Adrenal gland (tissue), 9 donors: ENCODE measurements at regions not wholly inside any gene's neighbourhood (a gene's known extent, or its start where the extent isn't known, plus 50 kb on each side); places are given as distances from the start of the nearest gene placed in this dataset.

Experiments
- DNase-seq, 7 donors: peaks; one replicate each; pipeline ENCODE4 v3.0.0-alpha.2; 2019 to 2020
- H3K27ac ChIP-seq, 5 donors: fragments of 200-600 bp; sonication (generic) in 4 of 5; 1 replicate in 3 of 5; 2 replicates in 2 of 5; pipeline versions ENCODE4 v1.5.1 to v1.8.0; 2016 to 2020; ENCODE audit warnings: mild to moderate bottlenecking in 1 of 5
- H3K27me3 ChIP-seq: fragments of 200-600 bp; 2 replicates; pipeline ENCODE4 v1.8.0; 2021
- H3K36me3 ChIP-seq, 2 donors: fragments of 200-600 bp; replicated peaks in 1 of 2; 1 replicate in 1 of 2; 2 replicates in 1 of 2; pipeline versions ENCODE4 v1.5.1 to v1.8.0; 2018 to 2022
- H3K4me1 ChIP-seq, 2 donors: fragments of 200-600 bp; replicated peaks in 1 of 2; 1 replicate in 1 of 2; 2 replicates in 1 of 2; pipeline versions ENCODE4 v1.5.1 to v1.8.0; 2018 to 2021
- H3K4me3 ChIP-seq, 4 donors: fragments of 200-600 bp; sonication (generic) in 3 of 4; one replicate each; pipeline ENCODE4 v1.5.1; 2016 to 2018
- H3K9me3 ChIP-seq, 3 donors: fragments of 200-600 bp; sonication (generic) in 1 of 3; replicated peaks in 1 of 3; 1 replicate in 2 of 3; 2 replicates in 1 of 3; pipeline versions ENCODE4 v1.5.1 to v1.8.0; 2016 to 2021
- CTCF ChIP-seq, 6 experiments: fragments of 450-650 bp in 4 of 6; fragments of 200-600 bp in 2 of 6; sonication (generic) in 1 of 6; IDR thresholded peaks; 1 replicate in 5 of 6; 2 replicates in 1 of 6; pipeline versions ENCODE4 v1.5.1 to v1.8.0; 2016 to 2021; ENCODE audit warnings: antibody characterized with exemption in 6 of 6, mild to moderate bottlenecking in 2 of 6, moderate library complexity in 1 of 6
- POLR2A ChIP-seq, 2 donors: fragments of 450-650 bp; IDR thresholded peaks; one replicate each; pipeline ENCODE4 v1.6.1; 2017; ENCODE audit warnings: antibody characterized with exemption in 2 of 2, mild to moderate bottlenecking in 2 of 2, moderate library complexity in 1 of 2
- WGBS, 4 donors: extraction: QIAGEN DNeasy Blood & Tissue Kit in 2 of 4; methylation state at CpG; one replicate each; pipeline versions ENCODE4 v1.1.5 to v1.1.7; 2013 to 2017; 5-methylcytosine and 5-hydroxymethylcytosine counted together
- intact Hi-C, 2 donors: fragments of 100-400 bp; cut with DNase I; formaldehyde crosslinking; loops; one replicate each; pipeline versions ENCODE4 v1.14.1 to v1.15.0; 2022 to 2023
- donor health status: healthy with polysubstance abuse.
- donor health status: Bipolar disorder and iron deficiency.
- donor health status: DM: yes; HTN: yes; CAD: no.
- donor health status: DM: no; HTN: no; CAD: no.
- donor health status: DM: no; HTN: no; CAD: no.

GRCh38 chr6:148222376-148222775, 120.3 kb upstream of the SASH1 start:
- 77 to 87% (median 83%) methylated on average over 3 of the region's 3 CpGs for WGBS, 4 donors

GRCh38 chr6:148222846-148223245, 119.8 kb upstream of the SASH1 start:
- Histone ChIP-seq H3K4me3 (no peak overlapping the region), H3K9me3 (peaks cover 0 to 5% (median 0%) of the 10 kb centered on the region in 3 donors), H3K4me1 (no peaks in the 10 kb centered on the region), H3K27me3 (no peaks in the 10 kb centered on the region), H3K36me3 (no peaks in the 10 kb centered on the region), H3K27ac (no peak overlapping the region)
- intact Hi-C loops, result no loop called here
- no peak for TF ChIP-seq CTCF (IDR thresholded peaks at IDR 0.05)
- no peak for TF ChIP-seq POLR2A (IDR thresholded peaks at IDR 0.05)
- DNase-seq, result no peak
- WGBS, 4 donors, result 82 to 88% (median 85%) methylated on average over 6 of the region's 6 CpGs

More at GRCh38 chr6:148222376-148222775, 120.3 kb upstream of the SASH1 start:
- peaks cover 0 to 5% (median 0%) of the 10 kb centered on the region in 3 donors for H3K9me3 ChIP-seq
- H3K27ac ChIP-seq, result no peak overlapping the region
- no peaks in the 10 kb centered on the region for H3K4me1 ChIP-seq
- DNase-seq, result no peak
- H3K27me3 ChIP-seq, result no peaks in the 10 kb centered on the region
- TF ChIP-seq POLR2A (IDR thresholded peaks at IDR 0.05) (no peak), CTCF (IDR thresholded peaks at IDR 0.05) (no peak)
- no peaks in the 10 kb centered on the region for H3K36me3 ChIP-seq
- intact Hi-C loops, result no loop called here
- H3K4me3 ChIP-seq, result no peak overlapping the region

DNA sequence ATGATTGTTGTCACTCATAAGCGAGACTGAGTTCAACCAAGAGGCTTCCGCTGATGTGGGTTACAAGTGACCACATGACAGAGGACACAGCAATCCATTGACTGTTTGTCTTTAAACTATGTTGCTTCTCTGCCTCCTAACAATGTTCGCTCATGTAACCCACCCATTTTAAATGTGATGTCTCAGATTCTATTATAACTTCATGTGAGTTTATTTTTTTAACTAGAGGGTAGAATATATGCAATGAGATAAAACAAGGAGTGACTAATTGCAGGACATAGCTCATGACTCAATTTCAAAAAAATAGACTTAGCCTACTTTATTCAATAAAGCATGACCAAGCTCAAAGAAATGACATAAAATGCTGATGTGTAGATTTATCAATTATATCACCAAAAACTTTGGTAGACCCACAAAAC, 119.2 kb upstream of the SASH1 start:
- no peak for TF ChIP-seq POLR2A (IDR thresholded peaks at IDR 0.05)
- no peak for TF ChIP-seq CTCF (IDR thresholded peaks at IDR 0.05)
- Histone ChIP-seq H3K4me3 (no peak overlapping the region), H3K9me3 (peaks cover 0 to 5% (median 0%) of the 10 kb centered on the region in 3 donors), H3K27ac (no peak overlapping the region), H3K27me3 (no peaks in the 10 kb centered on the region), H3K36me3 (no peaks in the 10 kb centered on the region), H3K4me1 (no peaks in the 10 kb centered on the region)
- no peak for DNase-seq
- 89 to 96% (median 95%) methylated on average over 3 of the region's 3 CpGs for WGBS, 4 donors
- intact Hi-C loops, result no loop called here

DNA sequence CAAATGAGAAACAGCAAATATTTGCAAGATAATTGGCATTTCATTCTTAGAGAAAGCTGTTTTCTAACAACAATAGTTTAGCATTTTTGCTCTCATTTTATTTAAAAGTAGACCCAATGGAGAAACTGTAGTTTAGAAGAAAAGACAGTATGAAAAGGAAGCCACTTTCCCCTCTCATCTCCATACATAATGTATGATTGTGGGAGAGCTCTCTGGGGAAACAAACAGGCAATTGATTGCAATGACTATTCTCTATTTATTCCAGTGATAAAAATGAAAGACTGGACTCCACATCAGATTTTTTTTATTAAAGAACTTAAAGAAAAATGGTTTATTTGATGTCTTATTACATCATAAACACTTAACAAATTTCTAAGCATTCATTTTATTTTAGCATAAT, 116.8 kb upstream of the SASH1 start:
- no peaks in the 10 kb centered on the region for H3K27me3 ChIP-seq
- DNase-seq, result no peak
- intact Hi-C loops, result no loop called here
- H3K36me3 ChIP-seq, result no peaks in the 10 kb centered on the region
- H3K9me3 ChIP-seq, result peaks cover 0 to 5% (median 0%) of the 10 kb centered on the region in 3 donors
- TF ChIP-seq CTCF (IDR thresholded peaks at IDR 0.05) (no peak), POLR2A (IDR thresholded peaks at IDR 0.05) (no peak)
- no peak overlapping the region for H3K4me3 ChIP-seq
- no peaks in the 10 kb centered on the region for H3K4me1 ChIP-seq
- H3K27ac ChIP-seq, result no peak overlapping the region
